ENCODE measurements at regions not wholly inside any gene's neighbourhood (a gene's known extent, or its start where the extent isn't known, plus 50 kb on each side); places are given as distances from the start of the nearest gene placed in this dataset.
A peak's percentile ranks its signal among the peaks of the same experiment; 100 is the strongest.

GRCh38 chrX:22674932-22675331 is 324.8 kb upstream of the DDX53 start:
- DNase-seq: peak in 1 of 2 experiments; percentile 14

GRCh38 chrX:22686138-22686541 is 313.6 kb upstream of the DDX53 start:
- DNase-seq: peak in 1 of 2 experiments; percentile 29

GRCh38 chrX:22689290-22689689 is 310.5 kb upstream of the DDX53 start:
- no peak for DNase-seq

- DNase-seq: no peak
Observed at GRCh38 chrX:22690116-22690515, 309.6 kb upstream of the DDX53 start.

GRCh38 chrX:22691966-22692565 is 307.7 kb upstream of the DDX53 start:
- DNase-seq: no peak

DNA sequence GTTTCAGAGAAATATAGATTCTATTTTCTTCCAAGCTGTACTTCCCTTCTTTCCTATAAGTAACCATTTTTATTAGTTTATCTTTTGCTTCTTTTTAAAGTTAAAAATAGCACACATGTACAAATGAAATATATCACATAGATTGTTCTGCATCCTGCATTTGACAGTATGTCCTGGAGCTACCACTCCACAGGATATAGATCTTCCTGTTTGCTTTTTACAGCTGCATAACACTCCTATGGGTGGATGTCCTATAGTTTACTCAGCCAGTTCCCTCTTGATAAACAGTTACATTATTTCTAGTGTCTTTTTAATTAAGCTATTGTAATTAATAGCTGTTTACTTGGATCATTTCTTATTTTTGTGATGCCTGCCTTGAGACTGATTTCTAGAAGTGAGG is 301.6 kb upstream of the DDX53 start:
- no peak for DNase-seq

- no peak for DNase-seq
Observed at GRCh38 chrX:22699581-22700091, 300.1 kb upstream of the DDX53 start.

DNA sequence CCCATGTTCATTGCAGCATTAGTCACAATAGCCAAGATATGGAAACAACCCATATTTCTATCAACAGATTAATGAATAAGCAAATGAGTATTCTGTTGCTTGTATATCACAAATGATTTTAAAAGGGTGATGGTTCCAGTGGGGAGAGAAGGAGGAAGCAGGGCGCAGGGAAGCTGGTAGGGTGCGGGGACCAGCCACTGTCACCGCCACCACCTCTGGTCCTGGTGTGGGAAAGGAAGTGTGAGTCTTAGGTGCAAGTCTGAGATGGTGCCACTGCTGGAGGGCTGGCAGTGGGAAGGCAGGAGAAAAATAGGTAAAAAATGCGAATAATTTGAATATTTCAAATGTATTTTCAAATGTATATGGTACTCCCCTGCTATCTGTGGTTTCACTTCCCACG is 286.8 kb upstream of the DDX53 start:
- no peak for DNase-seq

- no peak for DNase-seq
Observed at GRCh38 chrX:22730542-22730941, 269.2 kb upstream of the DDX53 start.

GRCh38 chrX:22737541-22737940 is 262.2 kb upstream of the DDX53 start:
- DNase-seq: no peak

DNA sequence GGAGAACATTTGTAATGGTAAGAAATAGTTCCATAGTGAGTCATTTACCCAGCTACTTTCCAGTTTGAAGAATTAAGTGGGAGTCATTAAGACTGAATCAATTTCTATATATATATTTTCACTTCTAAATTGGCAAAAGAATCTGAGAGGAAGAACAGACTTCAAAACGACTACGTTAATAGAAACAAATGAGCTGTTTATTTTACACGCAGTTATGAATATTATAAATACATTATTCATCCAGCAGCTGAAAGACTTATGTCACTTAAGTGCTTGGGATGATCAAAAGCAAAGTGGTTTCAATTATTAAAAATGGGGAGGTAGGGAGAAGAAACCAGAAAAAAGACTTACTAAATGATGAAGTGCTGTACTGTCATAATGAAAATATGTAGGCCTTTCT is 260.5 kb upstream of the DDX53 start:
- DNase-seq: no peak

DNA sequence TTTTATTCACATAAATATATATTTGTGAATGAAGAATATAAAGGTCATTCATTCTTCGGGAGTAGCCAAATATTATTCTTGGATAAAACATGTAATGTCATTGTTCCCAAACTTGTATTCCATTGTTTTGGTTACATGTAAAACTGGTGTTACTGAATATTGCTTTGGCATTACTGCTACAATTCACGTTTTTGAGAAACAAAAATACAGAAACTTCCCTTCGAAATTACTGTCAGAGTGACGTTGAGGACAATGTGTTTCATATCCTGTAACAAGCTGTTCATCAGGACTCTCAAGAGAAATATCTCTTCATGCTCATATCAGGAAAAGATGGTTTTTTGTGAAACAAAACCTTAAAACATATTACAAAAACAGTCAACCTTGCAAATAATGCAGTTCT is 258.9 kb upstream of the DDX53 start:
- DNase-seq: no peak

- DNase-seq: no peak
Observed at GRCh38 chrX:22742174-22742573, 257.6 kb upstream of the DDX53 start.

- DNase-seq: no peak
Observed at GRCh38 chrX:22746081-22746480, 253.7 kb upstream of the DDX53 start.

GRCh38 chrX:22748093-22748999 is 251.4 kb upstream of the DDX53 start:
- peak; percentile 2 to 17 for DNase-seq

DNA sequence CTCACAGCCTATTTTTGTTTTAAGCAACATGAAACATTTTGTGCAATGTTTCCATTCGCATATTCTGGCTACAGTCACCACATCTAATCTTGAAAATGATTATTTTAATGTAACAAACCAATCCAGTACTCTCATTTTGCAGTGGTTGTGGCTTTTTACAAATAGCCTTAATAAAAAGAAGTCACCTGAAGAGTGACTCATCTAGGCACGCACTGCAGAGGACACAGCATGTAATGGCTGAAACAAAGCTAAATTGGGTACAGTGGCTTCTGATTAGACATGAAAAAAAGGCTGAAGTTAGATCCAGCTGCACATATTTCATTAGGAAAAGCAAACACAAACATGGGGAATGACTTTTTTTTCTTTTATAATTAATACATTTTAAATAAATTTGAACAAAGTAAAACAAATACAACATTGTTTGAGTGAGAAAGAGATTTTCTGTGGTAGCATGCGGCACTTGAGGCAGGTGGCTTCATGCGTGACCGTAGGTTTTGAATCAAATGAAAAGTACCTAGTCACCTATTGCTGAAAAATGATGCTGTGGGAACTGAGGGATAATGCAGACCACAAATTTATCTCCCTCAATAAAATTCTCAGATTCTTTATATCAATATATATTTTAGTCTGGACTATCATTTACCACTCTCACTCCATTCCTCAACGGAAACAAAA is 240.8 kb upstream of the DDX53 start:
- DNase-seq: no peak

DNA sequence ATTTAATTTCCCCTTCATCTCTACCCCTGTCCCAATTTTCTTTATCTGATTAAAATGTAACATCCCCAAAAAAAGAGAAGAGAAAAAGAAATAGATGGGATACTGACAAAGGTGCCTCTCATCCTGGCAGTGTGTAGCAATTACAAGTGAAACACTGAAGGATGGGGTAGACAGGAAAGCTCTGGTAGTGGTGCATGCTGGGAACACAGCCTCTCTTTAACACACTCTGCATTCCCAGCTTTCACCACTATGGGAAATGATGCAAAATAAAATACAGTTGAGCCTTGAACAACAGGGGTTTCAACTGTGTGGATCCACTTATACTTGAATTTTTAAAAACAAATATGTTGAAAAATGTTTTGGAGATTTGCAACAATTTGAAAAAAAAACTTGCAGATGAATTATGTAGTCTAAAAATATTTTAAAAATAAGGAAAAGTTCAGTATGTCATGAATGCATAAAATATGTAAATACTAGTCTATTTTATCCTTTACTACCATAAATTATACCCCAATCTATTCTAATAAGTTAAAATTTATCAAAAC is 239.2 kb upstream of the DDX53 start:
- no peak for DNase-seq

DNA sequence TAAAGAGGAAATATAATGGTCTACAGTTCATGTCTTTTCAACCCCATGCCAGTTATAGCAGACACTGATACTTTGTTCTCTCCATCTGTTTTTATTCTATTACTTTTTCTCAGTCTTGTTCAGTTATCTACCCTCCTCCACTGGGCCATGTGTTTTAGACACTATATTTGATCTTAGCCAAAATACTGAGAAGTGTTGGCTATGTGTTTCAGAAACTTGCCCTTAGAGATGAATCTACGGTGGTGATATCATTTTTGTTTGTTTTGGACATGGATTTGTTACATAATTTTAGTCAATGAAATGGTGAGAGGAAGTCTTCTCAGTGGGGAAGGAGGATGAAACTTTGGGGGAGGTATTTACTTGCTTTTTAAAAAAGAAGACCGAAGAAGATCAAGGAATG is 211.5 kb upstream of the DDX53 start:
- no peak for DNase-seq

DNA sequence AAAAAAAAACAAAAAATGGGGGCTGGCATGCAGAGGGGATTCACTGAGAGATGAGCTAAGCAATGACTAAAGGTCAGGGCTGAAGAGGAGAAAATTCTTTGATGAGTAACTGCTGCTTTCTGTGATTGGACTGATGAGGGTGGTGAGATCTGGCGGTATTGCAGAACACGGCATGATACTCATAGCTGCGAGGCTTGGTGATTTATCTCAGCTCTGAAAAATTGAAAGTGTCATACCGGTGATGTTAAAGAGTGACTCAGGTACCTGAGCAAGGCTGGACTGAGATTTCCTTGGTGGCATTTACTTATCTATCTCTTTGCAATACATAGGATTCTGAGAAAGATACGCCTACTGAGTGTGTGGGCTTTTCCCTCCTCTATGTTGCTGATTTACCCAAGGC is 204.1 kb upstream of the DDX53 start:
- DNase-seq: no peak

DNA sequence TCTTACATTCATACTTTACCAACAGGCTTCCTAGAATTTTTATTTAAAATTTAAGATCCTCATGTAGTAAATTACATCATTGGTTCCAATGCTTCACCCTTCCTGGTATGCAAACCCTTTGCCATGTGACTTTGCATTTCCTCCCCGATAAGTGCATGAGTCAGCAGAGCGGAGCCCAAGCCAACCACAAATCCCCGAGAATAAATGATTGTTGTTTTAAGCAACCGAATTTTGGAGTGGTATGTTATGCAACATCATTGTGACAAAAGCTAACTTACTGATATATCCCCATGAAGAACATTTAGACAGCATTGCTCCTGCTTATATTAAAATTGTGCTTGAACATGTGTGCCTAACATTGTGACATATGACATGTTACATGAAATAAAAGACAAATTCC is 199.4 kb upstream of the DDX53 start:
- DNase-seq: no peak

GRCh38 chrX:22800806-22801205 is 199.0 kb upstream of the DDX53 start:
- DNase-seq: no peak

DNA sequence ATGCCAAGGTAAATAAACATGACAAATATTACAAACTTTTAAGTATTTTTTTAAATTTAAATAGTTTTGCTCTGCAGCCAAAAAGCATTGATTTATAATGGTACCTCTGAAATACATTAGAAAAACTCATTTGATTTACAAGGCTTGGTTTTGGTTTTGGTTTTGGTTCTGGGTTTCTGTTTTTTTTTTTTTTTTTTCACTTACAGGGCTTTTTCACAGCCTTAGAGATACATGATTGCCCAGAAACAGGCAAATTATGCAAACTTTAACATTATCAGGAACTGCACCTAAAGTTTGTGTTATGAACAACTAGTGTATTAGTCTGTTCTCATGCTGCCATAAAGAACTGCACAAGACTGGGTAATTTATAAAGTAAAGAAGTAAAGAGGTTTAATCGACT is 196.4 kb upstream of the DDX53 start:
- DNase-seq: no peak

DNA sequence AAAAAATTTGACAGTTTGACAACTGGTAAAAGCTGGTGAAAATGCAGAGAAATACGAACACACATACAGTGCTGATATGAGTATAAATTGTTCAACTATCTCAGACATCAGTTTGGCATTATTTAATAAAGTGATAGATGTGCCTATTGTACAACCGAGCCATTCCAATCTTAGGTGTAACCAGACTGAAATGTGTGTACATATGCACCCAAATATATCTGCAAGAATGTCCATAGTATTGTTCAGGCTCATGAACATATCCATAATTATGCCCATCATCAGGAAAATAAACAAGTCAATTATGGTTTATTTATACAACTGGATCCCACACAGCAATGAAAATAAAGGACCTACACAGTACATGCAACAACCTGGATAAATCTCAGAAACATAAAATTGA is 188.9 kb upstream of the DDX53 start:
- no peak for DNase-seq

DNA sequence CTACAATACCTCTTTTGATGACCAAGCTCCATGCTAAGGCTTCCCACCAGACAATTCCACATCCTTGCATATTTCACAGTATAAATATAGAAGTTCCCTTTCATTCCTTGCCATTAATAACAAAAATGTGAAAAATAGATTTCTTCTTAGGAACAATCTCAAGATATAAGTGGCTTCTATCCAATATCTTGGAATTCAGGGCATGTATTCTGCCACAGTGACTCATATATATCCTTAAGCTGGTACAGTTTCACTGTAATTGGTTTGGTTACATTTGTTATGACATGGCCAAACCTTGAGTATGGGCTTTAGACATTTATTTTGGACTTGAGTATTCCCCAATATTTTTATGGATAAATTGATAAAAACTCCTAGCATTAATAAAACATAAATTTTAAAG is 181.7 kb upstream of the DDX53 start:
- no peak for DNase-seq
